Upper lobe of left lung (tissue), 4 donors: ENCODE measurements at regions not wholly inside any gene's neighbourhood (a gene's known extent, or its start where the extent isn't known, plus 50 kb on each side); places are given as distances from the start of the nearest gene placed in this dataset.

Experiments
- CTCF ChIP-seq, 6 experiments: fragments of 450-650 bp in 4 of 6; fragments of 200-600 bp in 2 of 6; sonication (generic) in 2 of 6; IDR thresholded peaks; one replicate each; pipeline ENCODE4 v1.5.1; 2016 to 2019; ENCODE audit warnings: antibody characterized with exemption in 6 of 6
- EP300 ChIP-seq, 4 donors: sonication (generic); formaldehyde crosslinking; IDR thresholded peaks; one replicate each; pipeline ENCODE4 v1.5.1; 2017; ENCODE audit warnings: antibody characterized with exemption in 4 of 4, control low read depth in 2 of 4
- POLR2AphosphoS5 ChIP-seq, 2 donors: sonication (generic); formaldehyde crosslinking; IDR thresholded peaks; one replicate each; pipeline ENCODE4 v1.5.1; 2017; ENCODE audit warnings: antibody characterized with exemption in 2 of 2

GRCh38 chr5:164324239-164324638 lies 818.8 kb downstream of the MAT2B start:
- TF ChIP-seq CTCF (IDR thresholded peaks at IDR 0.05) = no peak
- TF ChIP-seq EP300 (IDR thresholded peaks at IDR 0.05) = no peak
- TF ChIP-seq POLR2AphosphoS5 (IDR thresholded peaks at IDR 0.05) = no peak
